ENCODE measurements at regions not wholly inside any gene's neighbourhood (a gene's known extent, or its start where the extent isn't known, plus 50 kb on each side); places are given as distances from the start of the nearest gene placed in this dataset.

- TF ChIP-seq CTCF (optimal IDR thresholded peaks at IDR 0.05 in 1 of 3, IDR thresholded peaks at IDR 0.05 in 1 of 3, conservative IDR thresholded peaks at IDR 0.05 in 1 of 3; ENCODE audit: extremely low read depth in 1 of 3, insufficient read depth in 2 of 3, low read length in 3 of 3), result no peak
- no peak for TF ChIP-seq EZH2 (IDR thresholded peaks at IDR 0.05; ENCODE audit: low read length)
Measured at GRCh38 chr2:217553202-217553601, 449.6 kb downstream of the TNS1 start.

Data from keratinocyte (primary cell).